ENCODE measurements at regions not wholly inside any gene's neighbourhood (a gene's known extent, or its start where the extent isn't known, plus 50 kb on each side); places are given as distances from the start of the nearest gene placed in this dataset.

GRCh38 chr4:125262079-125262478, 52.7 kb upstream of the FAT4 start:
- no peak for TF ChIP-seq POLR2AphosphoS5 (IDR thresholded peaks at IDR 0.05; ENCODE audit: borderline replicate concordance, low read depth, low read length)
- no peak for TF ChIP-seq EZH2 (IDR thresholded peaks at IDR 0.05)
- TF ChIP-seq FOXP2 (optimal IDR thresholded peaks at IDR 0.05; ENCODE audit: control extremely low read depth, extremely low read length, insufficient read depth), result no peak
